ENCODE measurements at regions not wholly inside any gene's neighbourhood (a gene's known extent, or its start where the extent isn't known, plus 50 kb on each side); places are given as distances from the start of the nearest gene placed in this dataset.

GRCh38 chr20:7137395-7138151 is 370.1 kb downstream of the BMP2 start:
- TF ChIP-seq CHD2 (IDR thresholded peaks at IDR 0.05; ENCODE audit: low read length, partially characterized antibody) = no peak
- TF ChIP-seq ZFP36 (IDR thresholded peaks at IDR 0.05; ENCODE audit: borderline replicate concordance, partially characterized antibody) = no peak
- no peak for TF ChIP-seq HDAC2 (IDR thresholded peaks at IDR 0.05)
- no peak for TF ChIP-seq SMC3 (IDR thresholded peaks at IDR 0.05)
- TF ChIP-seq SREBF2 (IDR thresholded peaks at IDR 0.05) = no peak
- TF ChIP-seq NR3C1 (IDR thresholded peaks at IDR 0.05) = no peak
- no peak for TF ChIP-seq RAD21 (conservative IDR thresholded peaks at IDR 0.05 in 1 of 2, IDR thresholded peaks at IDR 0.05 in 1 of 2)
- TF ChIP-seq BCL3 (IDR thresholded peaks at IDR 0.05) = no peak
- TF ChIP-seq, protein P1, sequence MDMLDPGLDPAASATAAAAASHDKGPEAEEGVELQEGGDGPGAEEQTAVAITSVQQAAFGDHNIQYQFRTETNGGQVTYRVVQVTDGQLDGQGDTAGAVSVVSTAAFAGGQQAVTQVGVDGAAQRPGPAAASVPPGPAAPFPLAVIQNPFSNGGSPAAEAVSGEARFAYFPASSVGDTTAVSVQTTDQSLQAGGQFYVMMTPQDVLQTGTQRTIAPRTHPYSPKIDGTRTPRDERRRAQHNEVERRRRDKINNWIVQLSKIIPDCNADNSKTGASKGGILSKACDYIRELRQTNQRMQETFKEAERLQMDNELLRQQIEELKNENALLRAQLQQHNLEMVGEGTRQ (IDR thresholded peaks at IDR 0.05) = no peak
- TF ChIP-seq NPAS2 (CRISPR knock-in tag; IDR thresholded peaks at IDR 0.05; ENCODE audit: borderline replicate concordance) = no peak
- no peak for TF ChIP-seq ELK1 (IDR thresholded peaks at IDR 0.05; ENCODE audit: low read depth, low read length)
- FAIRE-seq (no peak), ATAC-seq (no peak), DNase-seq (ENCODE audit: low read depth in 1 of 2, low spot score in 1 of 2) (no peak)
- 10% methylated on average over 4 of the region's 4 CpGs for WGBS (ENCODE audit: missing lambda C conversion rate)
- Histone ChIP-seq H3K9me3 (no peaks in the 10 kb centered on the region), H3K27ac (no peak overlapping the region), H3K4me1 (no peaks in the 10 kb centered on the region), H3K4me2 (no peak overlapping the region), H3K4me3 (no peak overlapping the region)
- ChIA-PET POLR2A (no interaction called here), CTCF (interaction anchor here (1.5 kb wide), 1 partner anchor 14 kb away, joined by 4 read pairs; no protein-coding TSS in a partner anchor)

DNA sequence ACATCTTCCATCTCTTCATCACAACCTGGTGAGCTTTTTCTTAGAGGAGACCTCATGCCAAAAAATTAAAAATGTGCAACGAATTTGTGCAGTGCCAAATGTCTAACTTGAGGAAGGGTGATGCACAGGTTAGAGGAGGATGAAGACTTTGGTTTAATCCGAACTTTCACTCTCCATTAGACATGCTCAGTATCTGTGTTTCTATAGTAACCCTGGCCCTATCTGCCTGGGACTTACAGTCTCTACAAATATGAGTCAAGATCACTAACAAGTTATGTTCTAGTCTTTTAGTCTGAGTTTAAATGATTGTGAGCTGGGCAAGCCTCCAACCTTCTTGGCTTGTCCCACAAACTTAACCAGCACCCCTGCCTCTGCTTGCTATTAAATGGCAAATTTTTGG is 377.0 kb downstream of the BMP2 start:
- CTCF ChIA-PET = no interaction called here
- DNase-seq (ENCODE audit: low read depth in 1 of 2, low spot score in 1 of 2) = no peak
- no peaks in the 10 kb centered on the region for H3K9me3 ChIP-seq
- FAIRE-seq = no peak
- ATAC-seq = no peak
- no peak for TF ChIP-seq PBX3 (IDR thresholded peaks at IDR 0.05)
- TF ChIP-seq CBX8 (IDR thresholded peaks at IDR 0.05) = no peak
- TF ChIP-seq RAD21 (conservative IDR thresholded peaks at IDR 0.05 in 1 of 2, IDR thresholded peaks at IDR 0.05 in 1 of 2) = no peak
- no peak for TF ChIP-seq KDM5A (IDR thresholded peaks at IDR 0.05)
- no peak for TF ChIP-seq JUN (IDR thresholded peaks at IDR 0.05)
- no peak for TF ChIP-seq KDM1A (IDR thresholded peaks at IDR 0.05; ENCODE audit: low read depth)
- TF ChIP-seq, protein P2, sequence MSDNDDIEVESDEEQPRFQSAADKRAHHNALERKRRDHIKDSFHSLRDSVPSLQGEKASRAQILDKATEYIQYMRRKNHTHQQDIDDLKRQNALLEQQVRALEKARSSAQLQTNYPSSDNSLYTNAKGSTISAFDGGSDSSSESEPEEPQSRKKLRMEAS (IDR thresholded peaks at IDR 0.05) = no peak
- TF ChIP-seq SMC3 (IDR thresholded peaks at IDR 0.05) = no peak
- no peak for TF ChIP-seq ESRRA (IDR thresholded peaks at IDR 0.05; ENCODE audit: borderline replicate concordance, low read length)
- TF ChIP-seq FOSB (CRISPR knock-in tag; IDR thresholded peaks at IDR 0.05) = no peak
- TF ChIP-seq EHF (CRISPR knock-in tag; IDR thresholded peaks at IDR 0.05) = no peak
- TF ChIP-seq ZSCAN20 (CRISPR knock-in tag; IDR thresholded peaks at IDR 0.05) = no peak
- no peak for TF ChIP-seq REST (IDR thresholded peaks at IDR 0.05)
- TF ChIP-seq EP300 (IDR thresholded peaks at IDR 0.05) = no peak
- TF ChIP-seq HDAC2 (IDR thresholded peaks at IDR 0.05) = no peak
- TF ChIP-seq POLR2AphosphoS2 (conservative IDR thresholded peaks at IDR 0.05; ENCODE audit: low read length) = no peak
- no peak overlapping the region for H3K4me2 ChIP-seq
- H3K4me3 ChIP-seq = no peak overlapping the region
- H3K27ac ChIP-seq = no peak overlapping the region
- no peaks in the 10 kb centered on the region for H3K4me1 ChIP-seq
- WGBS (ENCODE audit: missing lambda C conversion rate) = 2% methylated on average over 2 of the region's 2 CpGs
- POLR2A ChIA-PET = no interaction called here

Measured in A549 (cell line).